ENCODE measurements at regions not wholly inside any gene's neighbourhood (a gene's known extent, or its start where the extent isn't known, plus 50 kb on each side); places are given as distances from the start of the nearest gene placed in this dataset.
A peak's percentile ranks its signal among the peaks of the same experiment; 100 is the strongest.

- peak in 2 of 3 donors; percentile 15 to 24 for DNase-seq (ENCODE audit: low read depth in 3 of 3, low spot score in 2 of 3)
Observed at GRCh38 chr5:118692811-118693342, 295.5 kb downstream of the DTWD2 start.

- DNase-seq (ENCODE audit: low read depth in 3 of 3, low spot score in 2 of 3) = no peak
Observed at GRCh38 chr5:118687661-118688621, 300.4 kb downstream of the DTWD2 start.

DNA sequence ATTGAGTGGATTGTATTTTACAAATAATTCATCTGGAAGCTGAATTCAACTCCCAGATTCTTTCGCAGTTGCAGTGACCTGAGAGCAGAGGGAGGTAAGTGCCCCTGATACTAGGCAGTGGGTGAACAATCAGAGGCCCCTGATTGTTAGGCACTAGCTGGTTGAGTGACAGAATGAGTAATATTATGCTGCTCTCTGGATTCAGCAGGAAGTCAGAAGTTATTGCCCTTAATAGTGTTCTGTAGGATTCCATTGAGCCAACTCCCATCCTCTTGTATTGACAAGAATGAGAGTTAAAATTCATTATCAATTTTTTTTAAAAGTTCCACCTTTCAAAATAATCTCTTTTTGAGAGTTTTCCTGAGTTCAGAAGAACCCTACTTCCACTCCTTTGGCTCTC lies 301.2 kb downstream of the DTWD2 start:
- DNase-seq (ENCODE audit: low read depth in 3 of 3, low spot score in 2 of 3) = no peak

DNA sequence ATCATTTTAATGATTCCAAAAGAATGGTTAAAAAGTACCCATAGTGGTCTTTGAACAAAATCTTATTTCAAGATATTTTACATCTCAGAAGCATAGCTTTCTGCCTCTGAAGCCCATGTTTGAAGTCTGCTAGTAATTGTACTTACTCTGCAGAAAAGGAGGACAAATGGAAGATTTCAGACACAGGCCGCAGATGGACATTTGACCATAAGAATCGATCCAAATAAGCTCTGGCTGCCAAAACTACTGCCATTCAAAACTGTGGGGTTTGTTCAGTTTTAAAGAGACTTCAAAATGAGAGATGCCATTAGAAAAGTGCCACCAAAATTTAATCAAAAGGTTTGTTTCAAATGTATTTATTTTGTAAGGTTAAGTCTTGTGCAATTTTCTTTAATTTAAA lies 306.7 kb downstream of the DTWD2 start:
- no peak for DNase-seq (ENCODE audit: low read depth in 3 of 3, low spot score in 2 of 3)

DNA sequence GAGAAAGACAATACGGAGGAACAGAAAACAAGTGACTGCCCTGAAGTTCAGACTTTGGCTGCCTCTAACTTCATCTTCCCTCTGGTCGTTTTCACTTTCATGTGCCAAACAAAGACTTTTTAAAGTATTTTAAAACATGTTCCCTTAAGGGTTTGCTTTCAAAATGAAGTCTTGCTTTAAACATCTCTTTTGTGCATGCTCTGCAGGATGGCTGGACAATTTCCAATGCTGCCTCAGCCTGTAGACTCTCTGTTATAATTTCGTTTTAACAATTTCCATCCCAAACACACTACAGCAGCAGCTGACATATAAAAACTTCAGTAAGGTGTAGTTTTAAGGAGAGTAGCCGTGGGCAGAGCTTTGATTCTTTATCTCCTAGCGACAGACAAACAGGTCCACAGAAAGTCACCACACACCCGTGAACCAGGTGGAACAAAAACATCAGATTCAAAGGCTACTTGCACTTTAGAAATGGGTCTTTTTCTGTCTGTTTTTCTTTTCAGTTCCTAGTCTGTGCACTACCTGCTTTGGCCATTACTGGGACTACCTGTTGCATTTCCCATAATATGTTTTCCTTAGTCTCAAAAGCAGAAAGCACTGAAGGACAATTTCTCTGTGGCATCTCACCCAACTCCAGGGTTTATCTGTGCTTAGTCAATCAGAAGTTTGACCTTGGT lies 308.9 kb downstream of the DTWD2 start:
- no peak for DNase-seq (ENCODE audit: low read depth in 3 of 3, low spot score in 2 of 3)

GRCh38 chr5:118678746-118679145 lies 309.6 kb downstream of the DTWD2 start:
- no peak for DNase-seq (ENCODE audit: low read depth in 3 of 3, low spot score in 2 of 3)

DNA sequence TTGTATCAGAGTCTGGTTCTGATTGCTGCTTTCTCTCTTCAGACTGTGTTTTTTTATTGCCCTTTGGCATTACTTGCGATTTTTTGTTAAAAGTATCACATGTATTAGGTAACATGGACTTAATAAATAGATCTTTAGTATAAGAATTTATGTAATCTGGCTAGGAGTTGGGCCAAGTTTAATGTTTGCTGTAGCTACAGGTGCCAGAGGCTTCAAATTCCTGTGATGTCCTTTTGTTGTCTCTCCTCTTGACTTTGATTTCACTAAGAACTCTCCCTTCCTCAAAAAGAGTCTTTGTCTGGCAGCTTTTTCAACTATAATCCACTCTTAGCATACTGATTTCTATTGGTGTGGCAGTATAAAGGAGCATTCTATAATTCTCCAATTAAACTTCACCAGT lies 313.1 kb downstream of the DTWD2 start:
- DNase-seq (ENCODE audit: low read depth in 3 of 3, low spot score in 2 of 3) = no peak

GRCh38 chr5:118657576-118657975 lies 330.8 kb downstream of the DTWD2 start:
- no peak for DNase-seq (ENCODE audit: low read depth in 3 of 3, low spot score in 2 of 3)

DNA sequence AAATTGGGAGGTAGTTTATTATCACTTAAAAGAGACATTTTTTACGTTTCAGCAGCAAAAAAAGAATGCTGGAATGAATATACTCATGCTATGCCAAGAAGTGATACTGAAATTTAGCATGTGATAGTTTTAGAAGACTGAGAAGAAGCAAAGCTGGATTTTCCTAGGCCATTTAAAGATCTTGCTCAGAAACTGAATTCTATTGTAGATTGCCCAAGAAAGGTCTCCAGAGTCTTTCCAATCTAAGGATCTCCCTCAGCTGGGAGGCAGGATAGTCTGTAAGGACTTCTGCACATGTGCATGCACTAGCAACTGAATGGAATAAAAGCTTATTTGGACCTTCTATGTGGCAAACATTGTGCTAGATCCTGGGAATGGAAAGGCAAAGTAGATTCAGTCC lies 334.5 kb downstream of the DTWD2 start:
- no peak for DNase-seq (ENCODE audit: low read depth in 3 of 3, low spot score in 2 of 3)

DNA sequence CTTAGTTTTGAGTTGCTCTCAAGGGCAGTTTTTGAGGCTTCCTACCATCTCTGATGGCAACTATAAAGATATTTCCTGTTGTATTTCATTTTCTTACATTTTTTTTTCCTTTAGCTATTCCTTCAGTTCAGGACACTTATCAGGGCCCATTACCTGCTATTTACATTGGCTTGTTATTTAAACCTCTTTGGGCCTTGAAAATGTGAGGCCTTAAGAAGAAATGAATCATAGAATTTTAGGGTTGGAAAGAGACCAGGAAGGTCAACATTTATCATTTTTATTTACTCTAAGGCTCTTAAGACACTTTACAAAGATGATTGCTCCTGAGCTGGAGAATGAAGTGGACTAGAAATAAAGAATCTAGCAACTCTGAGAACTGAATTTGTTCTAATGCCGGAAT lies 335.2 kb downstream of the DTWD2 start:
- DNase-seq (ENCODE audit: low read depth in 3 of 3, low spot score in 2 of 3) = no peak

DNA sequence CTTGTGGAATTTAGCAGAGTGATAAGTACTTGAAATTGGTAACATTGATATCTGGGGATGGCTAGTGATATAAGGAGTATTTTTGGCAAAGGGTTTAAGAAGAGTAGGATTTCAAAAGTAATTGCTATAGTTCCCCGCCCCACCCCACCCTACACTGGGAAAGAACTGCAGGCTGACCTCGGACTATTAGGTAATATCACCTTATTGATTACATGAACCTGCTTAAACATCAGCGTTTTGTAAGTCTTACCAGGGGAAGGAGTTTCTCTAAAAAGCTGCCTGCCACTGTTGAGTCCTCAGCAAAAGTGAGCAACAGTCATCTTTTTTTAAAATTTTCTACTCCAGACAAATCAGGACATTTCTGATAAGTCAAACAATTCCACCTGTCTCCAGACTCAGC lies 337.3 kb downstream of the DTWD2 start:
- DNase-seq (ENCODE audit: low read depth in 3 of 3, low spot score in 2 of 3) = no peak

- DNase-seq (ENCODE audit: low read depth in 3 of 3, low spot score in 2 of 3) = no peak
Observed at GRCh38 chr5:118647587-118647986, 340.8 kb downstream of the DTWD2 start.

DNA sequence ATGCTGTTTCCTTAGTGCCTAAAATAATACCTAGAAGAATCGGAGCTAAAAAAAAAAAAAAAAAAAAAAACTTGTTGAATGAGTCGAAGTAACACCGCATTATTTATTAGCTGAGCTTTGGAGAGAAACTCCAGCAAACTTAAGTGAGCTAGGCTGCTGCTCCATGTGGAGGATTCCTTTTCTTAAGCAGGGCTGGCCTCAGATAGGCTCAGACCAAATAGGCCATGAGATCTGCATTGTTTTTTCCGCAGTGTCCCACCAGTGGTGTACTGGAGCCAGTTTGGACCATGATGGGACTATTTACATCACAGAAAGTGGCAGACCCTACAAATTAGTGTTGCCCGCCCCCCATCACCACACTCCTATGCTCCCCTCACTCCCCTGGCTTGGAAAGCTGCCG lies 341.4 kb downstream of the DTWD2 start:
- DNase-seq (ENCODE audit: low read depth in 3 of 3, low spot score in 2 of 3) = no peak

GRCh38 chr5:118637947-118638670 lies 350.2 kb downstream of the DTWD2 start:
- DNase-seq (ENCODE audit: low read depth in 3 of 3, low spot score in 2 of 3) = no peak

DNA sequence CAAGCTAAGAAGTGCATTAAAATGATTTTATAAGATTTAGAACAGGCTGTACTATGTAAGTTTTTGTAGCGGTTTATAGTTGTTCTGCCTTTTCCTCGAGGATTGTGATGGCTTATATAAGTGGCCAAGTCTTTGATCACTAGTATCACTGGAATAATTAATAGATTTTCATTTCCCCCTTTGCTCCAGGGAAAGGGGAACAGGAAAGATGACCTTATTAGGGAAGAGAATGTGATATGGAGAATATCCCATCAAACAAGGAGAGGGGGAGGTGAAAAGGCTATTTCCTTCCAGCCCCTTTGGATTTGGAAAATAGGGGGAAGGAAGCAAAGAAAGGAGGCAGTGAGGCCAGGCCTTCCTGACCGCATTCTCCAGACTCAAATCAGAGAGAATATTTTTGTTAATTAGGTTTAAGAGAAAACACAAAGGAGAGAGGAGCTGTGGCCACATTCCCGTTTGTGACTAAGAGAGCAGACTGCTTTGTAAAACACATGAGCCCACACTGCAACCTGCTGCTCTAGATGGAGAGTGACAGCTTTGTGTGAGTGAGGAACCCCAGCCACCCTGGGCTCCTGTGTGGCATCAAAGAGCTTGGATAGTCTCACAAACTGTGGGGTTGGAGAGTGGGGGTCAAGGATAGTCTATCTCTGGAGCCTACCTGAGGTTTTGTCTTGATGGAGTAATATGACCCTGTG lies 359.5 kb downstream of the DTWD2 start:
- no peak for DNase-seq (ENCODE audit: low read depth in 3 of 3, low spot score in 2 of 3)

DNA sequence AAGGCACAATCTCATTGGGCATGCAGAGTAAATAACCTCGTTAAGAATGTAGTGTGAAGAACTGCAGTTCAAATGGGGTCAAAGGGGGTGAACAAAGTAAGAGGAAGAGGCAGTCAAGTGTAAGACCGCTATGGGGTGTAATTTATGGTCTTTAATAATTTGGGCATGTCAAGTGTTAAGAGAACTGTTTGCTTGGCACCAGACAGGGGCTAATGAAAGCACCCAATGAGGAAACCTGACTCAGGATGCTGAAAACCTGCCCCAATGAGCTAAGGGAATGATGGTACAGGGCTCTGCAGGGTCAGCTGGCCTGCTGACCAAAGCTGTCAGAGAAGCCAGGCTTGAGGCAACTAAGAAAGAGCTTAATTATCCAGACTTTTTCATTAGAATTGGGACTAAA lies 368.1 kb downstream of the DTWD2 start:
- DNase-seq (ENCODE audit: low read depth in 3 of 3, low spot score in 2 of 3) = no peak

DNA sequence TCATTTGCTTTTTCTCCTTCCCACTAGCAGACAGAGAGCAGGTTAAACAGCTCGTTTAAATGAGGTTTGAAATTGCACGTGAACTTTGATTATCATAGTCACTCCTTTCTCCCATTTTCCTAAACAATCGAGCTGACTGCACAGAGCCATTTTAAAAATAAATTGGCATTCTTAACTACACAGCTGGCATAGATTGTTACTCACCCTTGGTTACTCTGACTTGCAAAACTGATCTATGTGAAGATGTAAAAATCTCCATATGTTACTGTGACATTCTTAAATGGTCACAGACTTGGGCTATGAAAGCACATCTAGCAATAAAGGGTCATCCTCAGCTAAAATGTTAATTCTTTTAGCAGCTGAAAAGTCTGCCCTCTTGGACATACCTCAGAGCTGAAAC lies 368.5 kb downstream of the DTWD2 start:
- no peak for DNase-seq (ENCODE audit: low read depth in 3 of 3, low spot score in 2 of 3)

- no peak for DNase-seq (ENCODE audit: low read depth in 3 of 3, low spot score in 2 of 3)
Observed at GRCh38 chr5:118616281-118616680, 372.1 kb downstream of the DTWD2 start.

DNA sequence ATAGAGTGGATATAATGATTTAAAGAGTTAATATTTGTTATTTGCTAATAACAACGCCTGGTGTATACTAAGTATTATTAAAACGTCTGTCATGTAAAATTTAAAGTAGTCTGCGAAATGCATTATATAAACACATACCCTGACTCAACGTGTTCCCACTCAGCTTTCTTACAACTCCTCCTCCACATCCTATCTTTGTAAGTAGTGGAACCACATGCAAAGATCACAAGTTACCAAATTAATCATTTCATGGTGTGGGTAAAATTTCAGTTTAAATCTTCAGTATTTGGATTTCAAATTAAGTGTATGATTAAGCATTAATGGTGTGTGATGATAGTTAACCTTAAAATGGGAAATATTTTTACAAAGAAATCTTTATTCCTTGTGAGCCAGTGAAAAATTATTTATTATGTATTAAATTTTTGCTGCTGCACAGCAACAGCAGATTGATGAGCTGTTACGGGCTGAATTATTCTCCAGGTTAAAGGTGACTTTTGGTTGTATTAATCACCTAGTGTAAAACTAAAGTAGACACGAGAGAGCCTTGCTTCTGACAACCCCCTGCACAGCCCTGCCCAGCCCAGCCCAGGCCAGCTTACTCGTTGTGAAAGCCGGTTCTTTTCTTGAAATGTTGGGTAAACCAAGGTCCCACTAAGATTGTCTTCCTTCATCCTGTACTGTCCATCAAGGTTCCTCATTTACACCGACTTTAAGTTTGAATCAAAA lies 373.5 kb downstream of the DTWD2 start:
- no peak for DNase-seq (ENCODE audit: low read depth in 3 of 3, low spot score in 2 of 3)
